ENCODE measurements at regions not wholly inside any gene's neighbourhood (a gene's known extent, or its start where the extent isn't known, plus 50 kb on each side); places are given as distances from the start of the nearest gene placed in this dataset.

DNA sequence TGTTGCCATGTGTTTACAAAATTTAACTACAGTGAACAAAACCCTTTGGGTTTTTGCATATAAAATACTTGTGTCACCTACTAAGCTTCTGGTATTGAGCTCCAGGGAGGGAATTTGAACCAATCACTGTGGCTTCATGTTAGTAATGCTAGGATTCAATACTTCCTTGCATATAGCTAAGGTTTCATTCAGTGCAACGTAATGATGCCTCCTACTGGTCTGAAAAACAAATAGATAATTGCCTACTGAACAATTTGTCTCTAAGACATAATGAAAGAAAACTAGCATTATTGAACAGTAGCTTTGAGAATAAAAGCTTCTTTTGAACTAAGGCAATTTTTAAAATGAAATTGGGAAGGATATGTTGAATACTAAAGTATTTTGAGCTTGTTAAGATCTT, 244.4 kb downstream of the ZWINT start:
- DNase-seq, result no peak
- Histone ChIP-seq H3K4me3 (no peak overlapping the region), H3K36me3 (no peaks in the 10 kb centered on the region), H3K4me1 (no peaks in the 10 kb centered on the region), H3K27me3 (no peaks in the 10 kb centered on the region), H3K27ac (no peak overlapping the region), H3K9me3 (no peaks in the 10 kb centered on the region)
- 7 to 12% methylated on average over 1 of the region's 1 CpG for WGBS, 2 donors
- intact Hi-C loops (cut with DNase I), result no loop called here
- TF ChIP-seq, protein P1, sequence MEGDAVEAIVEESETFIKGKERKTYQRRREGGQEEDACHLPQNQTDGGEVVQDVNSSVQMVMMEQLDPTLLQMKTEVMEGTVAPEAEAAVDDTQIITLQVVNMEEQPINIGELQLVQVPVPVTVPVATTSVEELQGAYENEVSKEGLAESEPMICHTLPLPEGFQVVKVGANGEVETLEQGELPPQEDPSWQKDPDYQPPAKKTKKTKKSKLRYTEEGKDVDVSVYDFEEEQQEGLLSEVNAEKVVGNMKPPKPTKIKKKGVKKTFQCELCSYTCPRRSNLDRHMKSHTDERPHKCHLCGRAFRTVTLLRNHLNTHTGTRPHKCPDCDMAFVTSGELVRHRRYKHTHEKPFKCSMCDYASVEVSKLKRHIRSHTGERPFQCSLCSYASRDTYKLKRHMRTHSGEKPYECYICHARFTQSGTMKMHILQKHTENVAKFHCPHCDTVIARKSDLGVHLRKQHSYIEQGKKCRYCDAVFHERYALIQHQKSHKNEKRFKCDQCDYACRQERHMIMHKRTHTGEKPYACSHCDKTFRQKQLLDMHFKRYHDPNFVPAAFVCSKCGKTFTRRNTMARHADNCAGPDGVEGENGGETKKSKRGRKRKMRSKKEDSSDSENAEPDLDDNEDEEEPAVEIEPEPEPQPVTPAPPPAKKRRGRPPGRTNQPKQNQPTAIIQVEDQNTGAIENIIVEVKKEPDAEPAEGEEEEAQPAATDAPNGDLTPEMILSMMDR (IDR thresholded peaks at IDR 0.05), result no peak
- no peak for TF ChIP-seq POLR2A (IDR thresholded peaks at IDR 0.05)

DNA sequence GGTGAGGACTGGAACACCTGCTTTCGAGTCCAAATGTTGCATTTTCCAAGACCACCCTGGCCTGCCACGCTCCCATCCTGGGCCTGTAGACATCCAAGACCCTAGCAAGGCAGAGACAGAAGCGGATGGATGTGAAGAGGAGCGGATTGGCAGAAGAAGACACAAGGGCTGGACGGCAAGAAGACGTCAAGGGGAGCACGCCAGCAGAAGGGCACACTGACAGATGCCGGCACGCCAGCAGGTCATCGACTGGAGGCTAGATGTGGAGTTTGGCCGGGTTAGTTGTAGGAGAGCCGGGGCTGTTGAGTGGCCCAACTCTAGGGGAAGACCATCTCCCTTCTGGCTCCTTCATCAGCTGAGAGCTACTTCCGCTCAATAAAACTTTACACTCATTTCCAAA, 251.6 kb downstream of the ZWINT start:
- no peaks in the 10 kb centered on the region for H3K9me3 ChIP-seq
- 82 to 88% methylated on average over 12 to 13 of the region's 13 CpGs for WGBS, 2 donors
- H3K36me3 ChIP-seq, result no peaks in the 10 kb centered on the region
- TF ChIP-seq, protein P1 (IDR thresholded peaks at IDR 0.05), result no peak
- no peak for TF ChIP-seq POLR2A (IDR thresholded peaks at IDR 0.05)
- no peak overlapping the region for H3K27ac ChIP-seq
- no peaks in the 10 kb centered on the region for H3K4me1 ChIP-seq
- DNase-seq, result no peak
- no peak overlapping the region for H3K4me3 ChIP-seq
- intact Hi-C loops (cut with DNase I), result no loop called here
- H3K27me3 ChIP-seq, result no peaks in the 10 kb centered on the region

DNA sequence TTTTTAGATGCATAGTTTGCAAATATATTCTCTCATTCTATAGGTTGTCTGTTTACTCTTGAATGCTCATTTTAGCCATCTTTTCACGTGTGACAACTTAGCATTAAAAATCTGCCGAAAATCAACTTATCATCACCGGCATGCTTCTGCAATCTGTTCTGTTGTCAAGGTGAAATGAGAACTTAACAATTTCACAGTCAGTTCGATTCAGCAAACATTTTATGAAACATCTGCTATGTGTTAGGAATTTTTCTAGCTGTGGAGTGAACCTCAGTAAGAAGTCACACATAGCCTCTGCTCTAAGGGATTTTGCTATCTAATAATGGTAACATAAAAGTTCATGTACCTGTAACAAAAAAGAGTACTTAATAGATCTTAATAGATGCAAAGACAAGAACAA, 256.1 kb downstream of the ZWINT start:
- TF ChIP-seq, protein P1 (IDR thresholded peaks at IDR 0.05), result no peak
- no peak for TF ChIP-seq POLR2A (IDR thresholded peaks at IDR 0.05)
- Histone ChIP-seq H3K27me3 (no peaks in the 10 kb centered on the region), H3K36me3 (no peaks in the 10 kb centered on the region), H3K27ac (no peak overlapping the region), H3K4me1 (no peaks in the 10 kb centered on the region), H3K4me3 (no peak overlapping the region), H3K9me3 (no peaks in the 10 kb centered on the region)
- DNase-seq, result no peak
- intact Hi-C loops (cut with DNase I), result no loop called here
- 64 to 76% methylated on average over 4 of the region's 4 CpGs for WGBS, 2 donors

DNA sequence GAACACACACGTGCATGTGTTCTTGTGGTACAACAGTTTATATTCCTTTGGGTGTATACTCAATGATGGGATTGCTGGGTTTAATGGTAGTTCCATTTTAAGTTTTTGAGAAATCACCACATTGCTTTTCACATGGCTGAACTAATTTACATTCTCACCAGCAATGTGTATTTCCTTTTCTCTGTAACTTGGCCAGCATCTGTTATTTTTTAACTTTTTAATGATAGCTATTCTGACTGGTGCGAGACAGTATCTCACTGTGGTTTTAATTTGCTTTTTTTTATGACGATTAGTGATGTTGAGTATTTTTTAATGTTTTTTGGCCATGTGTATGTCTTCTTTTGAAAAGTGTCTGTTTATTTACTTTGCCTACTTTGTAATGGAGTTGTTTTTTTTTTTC, 256.6 kb downstream of the ZWINT start:
- no peak overlapping the region for H3K27ac ChIP-seq
- TF ChIP-seq POLR2A (IDR thresholded peaks at IDR 0.05), result no peak
- TF ChIP-seq, protein P1 (IDR thresholded peaks at IDR 0.05), result no peak
- WGBS, 2 donors, result 73% methylated on average over 3 of the region's 3 CpGs
- no peaks in the 10 kb centered on the region for H3K9me3 ChIP-seq
- intact Hi-C loops (cut with DNase I), result no loop called here
- no peaks in the 10 kb centered on the region for H3K36me3 ChIP-seq
- H3K4me1 ChIP-seq, result no peaks in the 10 kb centered on the region
- H3K27me3 ChIP-seq, result no peaks in the 10 kb centered on the region
- DNase-seq, result no peak
- H3K4me3 ChIP-seq, result no peak overlapping the region

DNA sequence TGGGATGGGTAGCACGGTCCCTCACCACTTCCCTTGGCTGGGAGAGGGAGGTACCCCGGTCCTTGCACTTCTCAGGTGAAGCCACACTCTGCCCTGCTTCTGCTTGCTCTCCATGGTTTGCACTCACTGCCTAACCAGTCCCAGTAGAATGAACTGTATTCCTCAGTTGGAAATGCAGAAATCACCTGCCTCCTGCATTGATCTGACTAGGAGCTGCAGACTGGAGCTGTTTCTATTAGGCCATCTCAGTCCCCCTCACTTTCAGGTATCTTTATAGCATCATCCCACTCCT, 264.9 kb downstream of the ZWINT start:
- no peaks in the 10 kb centered on the region for H3K36me3 ChIP-seq
- H3K9me3 ChIP-seq, result no peaks in the 10 kb centered on the region
- H3K4me1 ChIP-seq, result no peaks in the 10 kb centered on the region
- no peak overlapping the region for H3K27ac ChIP-seq
- no peak for TF ChIP-seq POLR2A (IDR thresholded peaks at IDR 0.05)
- TF ChIP-seq, protein P1 (IDR thresholded peaks at IDR 0.05), result no peak
- H3K4me3 ChIP-seq, result no peak overlapping the region
- no peak for DNase-seq
- no peaks in the 10 kb centered on the region for H3K27me3 ChIP-seq
- 80% methylated on average over 1 of the region's 2 CpGs; no CpG with 5 or more reads in 1 of the 2 donors for WGBS, 2 donors
- intact Hi-C loops (cut with DNase I), result no loop called here

All from esophagus squamous epithelium (tissue), 5 donors.